BE2C (cell line): ENCODE measurements at regions not wholly inside any gene's neighbourhood (a gene's known extent, or its start where the extent isn't known, plus 50 kb on each side); places are given as distances from the start of the nearest gene placed in this dataset.

ENCODE experiments used
- DNase-seq: peaks from one replicate; pipeline ENCODE4 v3.0.0-alpha.2; 2020
- H3K27me3 ChIP-seq: fragments of 250-450 bp; sonication (Bioruptor Pico); 2 replicates; pipeline ENCODE4 v1.5.1; 2020; ENCODE audit warnings: mild to moderate bottlenecking
- H3K36me3 ChIP-seq: fragments of 250-450 bp; sonication (Bioruptor Pico); 2 replicates; pipeline ENCODE4 v1.5.1; 2020; ENCODE audit warnings: mild to moderate bottlenecking
- H3K4me1 ChIP-seq: fragments of 250-450 bp; sonication (Bioruptor Pico); 2 replicates; pipeline ENCODE4 v1.5.1; 2020
- H3K4me3 ChIP-seq: 2 replicates; pipeline ENCODE4 v1.5.1; 2011; ENCODE audit warnings: low read depth, low read length
- H3K9me3 ChIP-seq: fragments of 250-450 bp; sonication (Bioruptor Pico); 2 replicates; pipeline ENCODE4 v1.5.1; 2020
- CTCF ChIP-seq: IDR thresholded peaks from 2 replicates; pipeline ENCODE4 v1.5.1; 2012; ENCODE audit warnings: mild to moderate bottlenecking, low read depth, low read length

DNA sequence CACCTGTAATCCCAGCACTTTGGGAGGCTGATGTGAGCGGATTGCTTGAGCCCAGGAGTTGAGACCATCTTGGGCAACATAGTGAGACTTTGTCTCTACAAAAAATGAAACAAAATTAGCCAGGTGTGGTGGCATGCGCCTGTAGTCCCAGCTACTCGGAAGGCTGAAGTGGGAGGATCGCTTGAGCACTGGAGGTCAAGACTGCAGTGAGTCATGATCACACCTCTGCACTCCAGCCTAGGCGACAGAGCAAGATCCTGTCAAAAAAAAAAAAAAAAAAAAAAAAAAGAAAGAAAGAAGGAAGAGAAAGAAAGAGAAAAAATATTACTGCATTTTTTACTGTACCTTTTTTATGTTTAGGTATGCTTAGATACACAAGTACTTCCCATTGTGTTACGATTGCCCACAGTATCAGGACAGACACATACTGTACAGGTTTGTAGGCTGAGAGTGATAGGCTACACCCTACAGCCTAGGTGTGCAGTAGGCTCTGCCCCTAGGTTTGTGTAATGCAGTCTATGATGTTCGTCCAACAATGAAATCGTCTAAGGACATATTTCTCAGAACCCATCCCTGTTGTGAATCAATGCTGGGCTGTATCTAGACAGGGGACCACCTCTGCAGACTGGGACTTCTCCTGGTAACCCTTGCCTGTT lies 160.4 kb upstream of the PWP1 start:
- peaks cover 2% of the 10 kb centered on the region; the same call in 1 of the 2 replicates for H3K4me1 ChIP-seq
- H3K4me3 ChIP-seq: no peak overlapping the region
- no peak for TF ChIP-seq CTCF
- no peaks in the 10 kb centered on the region for H3K27me3 ChIP-seq
- H3K9me3 ChIP-seq: no peaks in the 10 kb centered on the region
- H3K36me3 ChIP-seq: no peaks in the 10 kb centered on the region
- no peak for DNase-seq

DNA sequence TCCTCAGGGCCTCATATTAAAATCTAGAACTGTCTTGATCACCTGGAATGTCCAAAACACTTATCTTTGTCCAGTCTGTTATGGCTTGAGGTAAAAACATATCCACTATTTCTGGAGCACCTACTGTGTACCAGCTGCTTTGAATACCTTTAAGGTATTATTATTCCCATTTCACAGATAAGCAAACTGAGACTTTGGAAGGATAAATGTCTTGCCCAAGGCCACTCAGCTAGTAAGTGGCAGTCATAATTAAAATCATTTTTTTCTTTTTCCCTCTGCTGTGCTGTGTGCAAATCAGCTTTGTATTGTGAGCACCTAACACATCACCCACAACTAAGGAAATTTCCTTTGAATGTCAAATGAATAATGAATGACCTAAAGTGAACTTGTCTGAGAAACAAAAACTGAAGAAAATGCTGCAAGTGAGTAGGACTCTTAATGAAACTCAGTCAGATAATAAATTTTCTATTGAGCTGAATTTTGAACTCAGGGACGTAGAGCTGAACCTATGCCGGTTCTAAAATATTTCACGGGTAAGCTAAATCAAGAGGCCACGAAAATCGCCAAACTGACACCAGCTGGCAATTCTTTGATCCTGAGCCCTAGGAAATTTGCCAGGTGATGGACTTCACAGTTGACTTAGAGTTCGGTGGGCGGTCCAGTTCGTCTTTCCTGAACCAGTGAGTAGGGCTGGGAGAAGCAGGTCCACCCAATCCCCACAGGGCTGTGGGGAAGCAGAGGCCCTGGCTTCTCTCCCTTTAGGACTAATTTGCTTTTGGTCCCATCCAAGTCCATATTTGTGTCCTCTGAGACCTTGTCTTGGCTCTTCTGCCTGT lies 159.7 kb upstream of the PWP1 start:
- Histone ChIP-seq H3K27me3 (no peaks in the 10 kb centered on the region), H3K4me1 (no peaks in the 10 kb centered on the region)
- TF ChIP-seq CTCF: no peak

DNA sequence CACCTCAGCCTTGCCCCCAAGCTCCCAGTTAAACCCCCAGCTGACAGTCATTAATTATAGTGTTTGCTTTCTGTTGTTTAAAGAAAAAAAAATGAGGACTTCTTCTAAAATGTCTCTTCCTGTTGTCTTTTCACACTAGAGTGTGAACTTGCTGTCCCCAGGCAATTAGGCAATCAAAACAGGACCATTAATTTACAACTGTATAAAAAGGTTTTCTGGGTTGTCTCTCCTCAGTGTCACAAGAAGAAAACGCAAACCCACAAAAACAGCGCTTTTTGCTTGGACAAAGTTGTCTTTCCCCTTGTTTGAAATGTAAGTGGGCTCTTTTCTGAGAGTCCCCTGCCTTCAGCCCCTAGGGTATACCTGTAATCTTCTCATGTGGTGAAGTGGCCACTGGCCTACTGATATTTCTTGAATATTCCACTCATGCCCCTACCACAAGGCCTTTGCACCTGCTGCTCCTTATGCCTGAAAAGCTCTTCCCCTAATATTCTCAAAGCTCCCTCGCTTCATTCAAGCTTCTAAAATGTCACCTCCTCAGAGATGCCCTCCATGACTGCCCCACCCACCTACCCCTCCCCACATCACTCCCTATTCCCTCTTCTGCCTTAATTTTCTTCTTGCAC lies 158.9 kb upstream of the PWP1 start:
- Histone ChIP-seq H3K4me1 (no peaks in the 10 kb centered on the region), H3K36me3 (no peaks in the 10 kb centered on the region), H3K9me3 (no peaks in the 10 kb centered on the region), H3K27me3 (no peaks in the 10 kb centered on the region), H3K4me3 (no peak overlapping the region)
- no peak for TF ChIP-seq CTCF
- DNase-seq: no peak

More for the DNA sequence above, 159.7 kb upstream of the PWP1 start:
- no peak for DNase-seq
- Histone ChIP-seq H3K4me3 (no peak overlapping the region), H3K9me3 (no peaks in the 10 kb centered on the region), H3K36me3 (no peaks in the 10 kb centered on the region)

- Histone ChIP-seq H3K9me3 (no peaks in the 10 kb centered on the region), H3K36me3 (no peaks in the 10 kb centered on the region), H3K4me1 (no peaks in the 10 kb centered on the region), H3K4me3 (no peak overlapping the region), H3K27me3 (no peaks in the 10 kb centered on the region)
- no peak for TF ChIP-seq CTCF
- no peak for DNase-seq
These were observed 156.8 kb upstream of the PWP1 start for GRCh38 chr12:107528731-107529365.

- DNase-seq: no peak
- Histone ChIP-seq H3K4me3 (no peak overlapping the region), H3K9me3 (no peaks in the 10 kb centered on the region), H3K4me1 (no peaks in the 10 kb centered on the region), H3K27me3 (peaks cover 3% of the 10 kb centered on the region; the same call in 1 of the 2 replicates), H3K36me3 (no peaks in the 10 kb centered on the region)
- no peak for TF ChIP-seq CTCF
These were observed 155.6 kb upstream of the PWP1 start for GRCh38 chr12:107529991-107530390.
